ENCODE measurements at regions not wholly inside any gene's neighbourhood (a gene's known extent, or its start where the extent isn't known, plus 50 kb on each side); places are given as distances from the start of the nearest gene placed in this dataset.

GRCh38 chr3:110940055-110940454, 131.6 kb upstream of the NECTIN3 start:
- Histone ChIP-seq H4K20me1 (ENCODE audit: control insufficient read depth, insufficient read depth, insufficient read length) (no peaks in the 10 kb centered on the region), H3K4me2 (ENCODE audit: insufficient read depth, insufficient read length, low read length) (no peak overlapping the region), H3K9ac (ENCODE audit: extremely low read depth, insufficient read length, low read length) (no peak overlapping the region), H3K79me2 (ENCODE audit: insufficient read depth, low read length) (peaks cover 13% of the 10 kb centered on the region; the same call in 1 of the 2 replicates), H3K18ac (ENCODE audit: insufficient read length, low read depth, low read length) (no peak overlapping the region), H3K4ac (ENCODE audit: low read depth, low read length) (no peak overlapping the region), H3K27me3 (ENCODE audit: insufficient read depth, low read length) (no peaks in the 10 kb centered on the region), H3T11ph (ENCODE audit: low read length) (no peak overlapping the region), H2BK12ac (ENCODE audit: insufficient read length, low read depth, low read length) (no peak overlapping the region), H3K23ac (ENCODE audit: insufficient read length, low read depth, low read length) (no peak overlapping the region), H4K8ac (replicated peaks; ENCODE audit: insufficient read length, low read depth, low read length) (no peak overlapping the region), H4K5ac (ENCODE audit: insufficient read length, low read depth, low read length) (no peak overlapping the region), H3K27ac (ENCODE audit: insufficient read length, low read depth, low read length) (no peak overlapping the region), H2BK5ac (ENCODE audit: insufficient read length, low read length) (no peak overlapping the region), H3K14ac (ENCODE audit: insufficient read depth, low read length) (no peak overlapping the region), H4K91ac (ENCODE audit: insufficient read length, low read depth, low read length) (no peak overlapping the region), H2BK120ac (ENCODE audit: low read depth, low read length, poor library complexity, severe bottlenecking) (no peak overlapping the region), H3K9me3 (ENCODE audit: control insufficient read depth, low read depth, low read length) (no peaks in the 10 kb centered on the region), H2AK5ac (ENCODE audit: insufficient read length, low read length) (no peak overlapping the region), H2BK15ac (ENCODE audit: low read depth, low read length) (no peak overlapping the region), H3K23me2 (ENCODE audit: insufficient read length, low read depth, low read length, poor library complexity, severe bottlenecking) (no peaks in the 10 kb centered on the region), H2AFZ (ENCODE audit: low read length) (no peak overlapping the region), H2BK20ac (ENCODE audit: low read depth, low read length, poor library complexity, severe bottlenecking) (no peak overlapping the region), H3K79me1 (ENCODE audit: insufficient read depth, low read depth, low read length, poor library complexity, severe bottlenecking) (no peaks in the 10 kb centered on the region), H3K56ac (ENCODE audit: insufficient read length, low read depth, low read length) (no peak overlapping the region), H3K4me1 (ENCODE audit: insufficient read depth, low read length) (no peaks in the 10 kb centered on the region)
- no CpG with 5 or more reads among the region's 1 CpG for WGBS (ENCODE audit: extremely low coverage, insufficient read length, low lambda C conversion rate)
- DNase-seq: no peak
- Mint-ChIP-seq H3K4me1 (peaks cover 0 to 9% of the 10 kb centered on the region in 2 experiments; a peak in 2 of 4 replicates), H3K27me3 (ENCODE audit: low read depth) (no peaks in the 10 kb centered on the region), H3K4me3 (no peak overlapping the region), H3K9me3 (peaks cover 3 to 5% of the 10 kb centered on the region in 2 experiments), H3K36me3 (ENCODE audit: insufficient read depth in 1 of 3, low read depth in 3 of 3) (peaks cover 0 to 8% (median 7%) of the 10 kb centered on the region in 3 experiments; a peak in 5 of 7 replicates), H3K27ac (no peak overlapping the region)
- TF ChIP-seq CTCF (conservative IDR thresholded peaks at IDR 0.05): no peak

Data from H9 (cell line).